ENCODE measurements at regions not wholly inside any gene's neighbourhood (a gene's known extent, or its start where the extent isn't known, plus 50 kb on each side); places are given as distances from the start of the nearest gene placed in this dataset.

GRCh38 chr18:77361382-77361781, 111.7 kb downstream of the GALR1 start:
- TF ChIP-seq CTCF (conservative IDR thresholded peaks at IDR 0.05 in 1 of 2, IDR thresholded peaks at IDR 0.05 in 1 of 2; ENCODE audit: low read depth in 1 of 2, low read length in 2 of 2): no peak
- no peak for TF ChIP-seq EZH2 (IDR thresholded peaks at IDR 0.05; ENCODE audit: low read length, missing control alignments)

All from fibroblast of lung (primary cell).